Stomach (tissue), 8 donors: ENCODE measurements at regions not wholly inside any gene's neighbourhood (a gene's known extent, or its start where the extent isn't known, plus 50 kb on each side); places are given as distances from the start of the nearest gene placed in this dataset.
"Not testable (repeated sequence)": the region's sequence is repeated elsewhere in the genome, so short reads cannot be mapped to it uniquely, and the experiment has no call there.

ENCODE experiments used
- DNase-seq, 2 donors: peaks; one replicate each; pipeline versions ENCODE4 v3.0.0 to v3.0.0-alpha.2; 2013 to 2019
- H3K27ac ChIP-seq, 5 donors: fragments of 200-600 bp in 4 of 5; sonication (generic) in 4 of 5; one replicate each; pipeline ENCODE4 v1.5.1; 2013 to 2019; ENCODE audit warnings: mild to moderate bottlenecking in 1 of 5, moderate library complexity in 1 of 5
- H3K27me3 ChIP-seq, 3 donors: fragments of 200-600 bp; sonication (generic); one replicate each; pipeline ENCODE4 v1.5.1; 2017 to 2019; ENCODE audit warnings: mixed run types in 1 of 3
- H3K36me3 ChIP-seq, 4 donors: fragments of 200-600 bp; sonication (generic); 1 replicate in 3 of 4; 2 replicates in 1 of 4; pipeline ENCODE4 v1.5.1; 2016 to 2019
- H3K4me1 ChIP-seq, 4 donors: fragments of 200-600 bp; sonication (generic); one replicate each; pipeline ENCODE4 v1.5.1; 2016 to 2019
- H3K4me3 ChIP-seq, 4 donors: fragments of 200-600 bp; sonication (generic) in 3 of 4; one replicate each; pipeline ENCODE4 v1.5.1; 2016 to 2019; ENCODE audit warnings: mild to moderate bottlenecking in 1 of 4
- H3K9me3 ChIP-seq, 4 donors: fragments of 200-600 bp; sonication (generic); one replicate each; pipeline ENCODE4 v1.5.1; 2016 to 2019
- WGBS, 5 donors: extraction: QIAGEN DNeasy Blood & Tissue Kit in 3 of 5; methylation state at CpG; one replicate each; pipeline versions ENCODE4 v1.1.5 to v1.1.7; 2013 to 2018; 5-methylcytosine and 5-hydroxymethylcytosine counted together
- intact Hi-C: fragments of 100-400 bp; cut with DNase I; formaldehyde crosslinking; loops from one replicate; pipeline ENCODE4 v1.15.1; 2023; ENCODE audit warnings: low total_unique reads
- donor health status: healthy with polysubstance abuse.
- donor health status: Bipolar disorder and iron deficiency.
- donor health status: healthy.

- H3K4me3 ChIP-seq, H3K4me1 ChIP-seq, H3K27me3 ChIP-seq, DNase-seq, H3K36me3 ChIP-seq, H3K27ac ChIP-seq, intact Hi-C loops, H3K9me3 ChIP-seq: not testable (repeated sequence)
- WGBS, 5 donors, result no CpG with 5 or more reads among the region's 33 CpGs
Measured at GRCh38 chr21:5013455-5014304, 5507.7 kb upstream of the TPTE start.

GRCh38 chr21:5015187-5015586 is 5506.2 kb upstream of the TPTE start:
- H3K27ac ChIP-seq, H3K4me3 ChIP-seq, H3K4me1 ChIP-seq, H3K9me3 ChIP-seq, DNase-seq, H3K36me3 ChIP-seq, H3K27me3 ChIP-seq, intact Hi-C loops: not testable (repeated sequence)
- no CpG with 5 or more reads among the region's 17 CpGs for WGBS, 5 donors

GRCh38 chr21:5019120-5019519 is 5502.3 kb upstream of the TPTE start:
- H3K27ac ChIP-seq, DNase-seq, H3K4me1 ChIP-seq, H3K9me3 ChIP-seq, H3K4me3 ChIP-seq, intact Hi-C loops, H3K27me3 ChIP-seq, H3K36me3 ChIP-seq: not testable (repeated sequence)
- WGBS, 5 donors, result no CpG with 5 or more reads among the region's 15 CpGs

- intact Hi-C loops, H3K4me3 ChIP-seq: not testable (repeated sequence)
- WGBS, 5 donors, result no CpG with 5 or more reads among the region's 27 CpGs
Measured at GRCh38 chr21:5021815-5022214, 5499.6 kb upstream of the TPTE start.

GRCh38 chr21:5022254-5022653 is 5499.1 kb upstream of the TPTE start:
- H3K4me3 ChIP-seq, H3K27ac ChIP-seq, H3K4me1 ChIP-seq, H3K36me3 ChIP-seq, H3K9me3 ChIP-seq, H3K27me3 ChIP-seq, DNase-seq, intact Hi-C loops: not testable (repeated sequence)
- WGBS, 5 donors, result no CpG with 5 or more reads among the region's 52 CpGs

More at GRCh38 chr21:5021815-5022214, 5499.6 kb upstream of the TPTE start:
- H3K9me3 ChIP-seq, DNase-seq, H3K36me3 ChIP-seq, H3K4me1 ChIP-seq, H3K27ac ChIP-seq, H3K27me3 ChIP-seq: not testable (repeated sequence)

GRCh38 chr21:5022748-5023147 is 5498.6 kb upstream of the TPTE start:
- H3K27ac ChIP-seq, H3K9me3 ChIP-seq, H3K36me3 ChIP-seq, H3K4me1 ChIP-seq, DNase-seq, H3K4me3 ChIP-seq, H3K27me3 ChIP-seq, intact Hi-C loops: not testable (repeated sequence)
- no CpG with 5 or more reads among the region's 45 CpGs for WGBS, 5 donors

- H3K27me3 ChIP-seq, H3K36me3 ChIP-seq, DNase-seq, H3K4me3 ChIP-seq, H3K4me1 ChIP-seq, H3K27ac ChIP-seq, H3K9me3 ChIP-seq, intact Hi-C loops: not testable (repeated sequence)
- WGBS, 5 donors, result no CpG with 5 or more reads among the region's 14 CpGs
Measured at GRCh38 chr21:5035147-5035546, 5486.2 kb upstream of the TPTE start.

GRCh38 chr21:5035587-5035986 is 5485.8 kb upstream of the TPTE start:
- DNase-seq, intact Hi-C loops, H3K4me1 ChIP-seq, H3K4me3 ChIP-seq, H3K9me3 ChIP-seq, H3K27me3 ChIP-seq, H3K27ac ChIP-seq, H3K36me3 ChIP-seq: not testable (repeated sequence)
- WGBS, 5 donors, result 95 to 100% (median 95%) methylated on average over 3 to 5 of the region's 9 CpGs; no CpG with 5 or more reads in 2 of the 5 donors

- H3K36me3 ChIP-seq, intact Hi-C loops, H3K4me3 ChIP-seq, H3K4me1 ChIP-seq, H3K27me3 ChIP-seq, H3K9me3 ChIP-seq, DNase-seq, H3K27ac ChIP-seq: not testable (repeated sequence)
- WGBS, 5 donors, result 93 to 95% (median 95%) methylated on average over 4 to 7 of the region's 15 CpGs; no CpG with 5 or more reads in 2 of the 5 donors
Measured at GRCh38 chr21:5037606-5038331, 5483.6 kb upstream of the TPTE start.

- H3K4me1 ChIP-seq, H3K36me3 ChIP-seq, H3K4me3 ChIP-seq, intact Hi-C loops, H3K27me3 ChIP-seq, H3K27ac ChIP-seq, DNase-seq, H3K9me3 ChIP-seq: not testable (repeated sequence)
- no CpG with 5 or more reads among the region's 5 CpGs for WGBS, 5 donors
Measured at GRCh38 chr21:5039926-5040325, 5481.5 kb upstream of the TPTE start.

GRCh38 chr21:5042583-5042982 is 5478.8 kb upstream of the TPTE start:
- WGBS, 5 donors, result no CpG with 5 or more reads among the region's 17 CpGs
- H3K9me3 ChIP-seq, H3K36me3 ChIP-seq, H3K27ac ChIP-seq, DNase-seq, H3K27me3 ChIP-seq, intact Hi-C loops, H3K4me1 ChIP-seq, H3K4me3 ChIP-seq: not testable (repeated sequence)

- intact Hi-C loops, result not testable (repeated sequence)
- WGBS, 5 donors, result no CpG with 5 or more reads among the region's 7 CpGs
Measured at GRCh38 chr21:5044812-5045211, 5476.6 kb upstream of the TPTE start.

More at GRCh38 chr21:5044812-5045211, 5476.6 kb upstream of the TPTE start:
- H3K36me3 ChIP-seq, H3K4me1 ChIP-seq, H3K27me3 ChIP-seq, H3K4me3 ChIP-seq, H3K9me3 ChIP-seq, H3K27ac ChIP-seq, DNase-seq: not testable (repeated sequence)
